Suppressor macrophage (primary cell): ENCODE measurements at regions not wholly inside any gene's neighbourhood (a gene's known extent, or its start where the extent isn't known, plus 50 kb on each side); places are given as distances from the start of the nearest gene placed in this dataset.
A peak's percentile ranks its signal among the peaks of the same experiment; 100 is the strongest.
"Not testable (repeated sequence)": the region's sequence is repeated elsewhere in the genome, so short reads cannot be mapped to it uniquely, and the experiment has no call there.

Experiments used
- DNase-seq, 4 experiments: peaks; one replicate each; pipeline ENCODE4 v3.0.0-alpha.2; 2020 to 2022

DNA sequence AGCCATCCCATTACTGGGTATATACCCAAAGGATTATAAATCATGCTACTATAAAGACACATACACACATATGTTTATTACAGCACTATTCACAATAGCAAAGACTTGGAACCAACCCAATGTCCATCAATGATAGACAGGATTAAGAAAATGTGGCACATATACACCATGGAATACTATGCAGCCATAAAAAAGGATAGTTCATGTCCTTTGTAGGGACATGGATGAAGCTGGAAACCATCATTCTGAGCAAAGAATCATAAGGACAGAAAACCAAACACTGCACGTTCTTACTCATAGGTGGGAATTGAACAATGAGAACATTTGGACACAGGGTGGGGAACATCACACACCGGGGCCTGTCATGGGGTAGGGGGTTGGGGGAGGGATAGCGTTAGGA is 60.3 kb upstream of the NMU start:
- not testable (repeated sequence) for DNase-seq

DNA sequence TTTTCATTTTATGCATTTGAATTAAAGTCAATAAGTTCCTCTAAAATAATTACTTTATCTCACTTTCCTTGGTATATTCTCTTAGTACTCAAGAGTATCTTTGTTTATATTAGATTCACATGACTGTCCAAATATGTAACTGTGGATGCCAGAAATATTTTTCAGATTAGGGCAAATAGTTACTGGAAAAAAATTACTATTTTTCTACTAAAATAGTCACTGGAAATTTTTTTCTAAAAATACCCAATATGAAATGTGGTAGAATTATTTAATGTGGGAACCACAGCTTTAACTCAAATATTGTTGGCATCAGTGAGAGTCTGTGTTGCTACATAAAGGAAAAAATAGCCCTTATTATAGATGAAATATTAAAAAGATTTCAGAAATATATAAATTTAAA is 70.4 kb upstream of the NMU start:
- DNase-seq = no peak

DNA sequence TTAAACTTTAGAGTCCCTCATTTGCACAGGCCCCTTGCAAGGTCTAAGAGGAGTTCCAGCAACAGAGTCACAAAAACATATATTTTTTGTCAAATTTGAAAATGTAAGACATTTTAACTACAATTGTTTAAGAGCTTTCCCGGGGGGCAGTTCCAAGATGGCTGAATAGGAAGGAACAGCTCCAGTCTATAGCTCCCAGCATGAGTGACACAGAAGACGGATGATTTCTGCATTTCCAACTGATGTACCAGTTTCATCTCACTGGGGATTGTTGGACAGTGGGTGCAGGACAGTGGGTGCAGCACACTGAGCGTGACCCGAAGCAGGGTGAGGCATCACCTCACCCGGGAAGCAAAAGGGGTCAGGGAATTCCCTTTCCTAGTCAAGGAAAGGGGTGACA is 71.4 kb upstream of the NMU start:
- DNase-seq = no peak

DNA sequence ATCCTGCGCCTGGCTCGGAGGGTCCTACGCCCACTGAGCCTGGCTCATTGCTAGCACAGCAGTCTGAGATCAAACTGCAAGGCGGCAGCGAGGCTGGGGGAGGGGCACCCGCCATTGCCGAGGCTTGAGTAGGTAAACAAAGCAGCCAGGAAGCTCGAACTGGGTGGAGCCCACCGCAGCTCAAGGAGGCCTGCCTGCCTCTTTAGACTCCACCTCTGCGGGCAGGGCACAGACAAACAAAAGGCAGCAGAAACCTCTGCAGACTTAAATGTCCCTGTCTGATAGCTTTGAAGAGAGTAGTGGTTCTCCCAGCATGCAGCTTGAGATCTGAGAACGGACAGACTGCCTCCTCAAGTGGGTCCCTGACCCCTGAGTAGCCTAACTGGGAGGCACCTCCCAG is 71.9 kb upstream of the NMU start:
- DNase-seq = not testable (repeated sequence)

GRCh38 chr4:55712835-55713234 is 76.7 kb upstream of the NMU start:
- not testable (repeated sequence) for DNase-seq

GRCh38 chr4:55721651-55722050 is 85.6 kb upstream of the NMU start:
- peak in 1 of 4 experiments; percentile 5 for DNase-seq

DNA sequence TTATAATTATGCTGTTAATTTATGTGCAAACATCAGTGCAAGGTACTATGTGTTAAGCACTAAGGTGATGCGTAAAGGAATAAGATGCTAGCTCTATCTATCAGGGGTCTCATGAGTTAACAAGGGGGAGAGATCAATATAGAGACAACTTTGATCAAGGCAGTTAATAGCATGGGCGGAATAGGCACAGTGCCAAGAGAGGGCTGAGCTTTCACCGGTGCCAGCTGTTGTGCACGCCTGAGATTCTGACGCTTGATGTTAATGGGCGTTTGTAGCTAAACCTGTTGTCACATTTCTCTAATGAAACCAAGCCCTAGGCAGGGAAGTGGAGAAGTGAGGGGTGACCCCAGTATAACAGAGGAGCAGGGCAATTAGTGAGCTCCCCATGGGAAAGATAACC is 86.0 kb upstream of the NMU start:
- no peak for DNase-seq

GRCh38 chr4:55723403-55723802 is 87.3 kb upstream of the NMU start:
- DNase-seq = no peak

GRCh38 chr4:55725057-55725456 is 89.0 kb upstream of the NMU start:
- no peak for DNase-seq

DNA sequence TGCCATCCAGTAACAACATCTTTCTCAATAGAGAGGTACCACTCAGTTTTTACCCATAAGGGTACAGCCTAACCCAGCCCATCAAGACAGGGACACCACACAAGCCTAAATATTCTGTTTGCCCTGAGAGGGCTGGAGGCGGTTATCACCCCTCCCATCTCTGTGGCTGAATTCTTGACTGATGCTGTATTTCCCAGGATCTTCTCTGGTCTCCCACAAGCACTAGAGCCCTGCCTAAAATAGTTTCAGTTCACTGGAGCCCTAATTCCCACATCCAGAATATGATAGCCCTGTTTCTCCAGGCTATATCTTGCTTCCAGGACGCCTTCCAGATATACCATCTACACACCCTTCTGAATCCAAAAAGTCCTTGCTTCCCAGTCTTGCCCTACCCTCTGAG is 91.6 kb upstream of the NMU start:
- no peak for DNase-seq

DNA sequence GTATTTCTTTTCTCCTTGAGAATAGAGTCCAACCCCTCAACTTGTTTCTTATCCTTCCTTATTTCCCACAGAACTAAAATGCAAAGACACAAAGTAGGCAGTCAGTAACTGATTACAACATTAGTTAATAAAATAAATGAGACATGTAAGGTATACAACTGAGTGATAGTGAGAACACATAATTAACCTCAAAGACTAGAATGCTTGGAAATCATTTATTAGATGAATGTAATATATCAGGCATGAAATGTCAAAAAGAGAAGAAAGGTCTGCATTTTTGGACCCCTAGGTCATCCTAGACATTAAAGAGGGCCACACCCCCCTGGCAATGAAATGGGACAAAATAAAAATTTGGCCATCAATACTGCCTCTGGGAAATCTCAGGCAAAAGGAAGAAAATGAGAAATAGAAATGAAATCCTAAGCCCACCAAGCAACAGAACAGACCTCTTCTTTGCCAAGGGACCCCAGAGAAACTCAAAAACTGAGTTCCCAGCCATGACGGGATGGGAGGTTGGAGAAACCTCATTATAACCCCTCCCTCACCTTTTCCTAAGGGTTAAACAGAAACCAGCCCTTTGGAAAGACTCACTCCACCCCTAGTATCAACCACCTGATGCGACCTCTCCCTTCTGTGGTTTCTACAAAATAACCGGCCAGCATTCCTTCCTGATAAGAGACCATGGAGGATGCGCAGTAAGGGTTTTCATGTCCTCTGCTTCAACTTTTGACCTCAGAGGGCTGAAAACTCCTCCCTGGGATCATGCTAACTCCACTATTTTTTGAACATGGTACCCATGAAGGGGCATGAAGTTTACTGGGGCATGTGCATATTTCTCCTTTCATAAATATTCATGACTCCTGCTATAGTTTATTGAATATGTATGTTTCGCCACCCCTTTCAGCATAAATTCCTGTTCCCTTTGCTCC is 90.0 kb upstream of the EXOC1L start:
- DNase-seq = no peak

DNA sequence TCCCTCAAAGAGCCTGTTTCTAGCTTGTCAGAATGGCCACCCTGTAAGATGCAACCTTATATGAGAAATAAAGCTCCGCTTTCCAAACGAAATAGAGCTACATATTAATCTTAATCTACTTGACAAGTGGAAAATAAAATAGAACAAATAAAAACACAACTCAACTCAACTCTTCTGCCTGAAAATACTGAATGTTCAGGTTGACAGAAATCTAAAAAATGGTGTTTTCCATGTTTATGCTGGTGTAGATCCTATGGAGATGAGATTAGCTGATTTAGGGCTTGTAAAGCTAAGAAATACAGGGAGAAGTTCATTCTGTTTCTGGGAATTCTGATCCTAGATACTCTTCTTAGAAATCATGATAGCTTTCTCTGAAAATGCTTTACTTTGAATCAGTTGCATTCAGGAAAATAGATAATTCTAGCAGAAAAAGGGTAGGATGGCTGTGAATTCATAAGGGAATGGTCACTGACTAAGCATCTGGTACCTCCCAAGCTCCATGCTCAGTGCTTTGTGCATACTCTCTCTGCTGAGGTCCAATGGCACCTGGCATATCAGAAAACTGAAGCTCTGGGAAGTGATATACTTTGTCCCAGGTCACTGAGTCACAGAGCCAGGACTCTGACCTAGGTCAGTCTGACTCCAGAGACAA is 89.2 kb upstream of the EXOC1L start:
- no peak for DNase-seq

GRCh38 chr4:55731959-55732358 is 87.6 kb upstream of the EXOC1L start:
- no peak for DNase-seq

DNA sequence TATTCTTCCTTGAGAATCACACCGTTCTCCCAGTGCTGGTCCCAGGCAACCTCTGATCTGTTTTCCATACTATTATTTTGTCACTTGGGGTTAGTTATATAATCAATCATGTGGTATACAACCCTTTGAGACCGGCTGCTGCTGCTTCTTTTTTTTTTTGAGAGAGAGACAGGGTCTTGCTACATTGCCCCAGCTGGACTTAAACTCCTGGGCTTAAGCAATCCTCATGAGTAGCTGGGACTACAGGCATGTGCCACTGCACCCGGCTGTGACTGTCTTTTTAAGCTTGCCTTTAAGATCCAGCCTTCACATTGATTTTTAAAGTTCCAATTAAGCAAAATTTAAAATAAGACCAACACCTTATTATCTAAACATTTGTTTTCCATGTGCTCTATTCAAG is 86.7 kb upstream of the EXOC1L start:
- DNase-seq = no peak

DNA sequence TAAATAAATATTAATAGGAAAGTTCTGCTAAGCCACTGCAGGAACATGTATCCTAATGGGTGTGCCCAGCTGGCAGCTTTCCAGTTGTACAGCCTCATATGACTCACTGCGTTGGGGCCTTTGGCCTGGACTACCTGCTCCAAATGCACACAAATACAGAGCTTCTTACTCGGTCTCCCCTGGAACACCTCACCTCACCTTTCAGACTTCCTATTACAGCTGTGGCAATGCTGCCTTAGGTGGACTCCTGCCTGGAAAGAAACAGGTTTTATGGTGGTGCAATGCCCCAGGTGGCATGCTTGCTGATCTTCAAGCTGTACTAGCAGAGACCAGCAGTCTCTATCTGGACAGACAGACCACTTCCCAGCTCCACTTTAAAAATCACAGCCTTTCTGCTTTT is 85.7 kb upstream of the EXOC1L start:
- DNase-seq = no peak

DNA sequence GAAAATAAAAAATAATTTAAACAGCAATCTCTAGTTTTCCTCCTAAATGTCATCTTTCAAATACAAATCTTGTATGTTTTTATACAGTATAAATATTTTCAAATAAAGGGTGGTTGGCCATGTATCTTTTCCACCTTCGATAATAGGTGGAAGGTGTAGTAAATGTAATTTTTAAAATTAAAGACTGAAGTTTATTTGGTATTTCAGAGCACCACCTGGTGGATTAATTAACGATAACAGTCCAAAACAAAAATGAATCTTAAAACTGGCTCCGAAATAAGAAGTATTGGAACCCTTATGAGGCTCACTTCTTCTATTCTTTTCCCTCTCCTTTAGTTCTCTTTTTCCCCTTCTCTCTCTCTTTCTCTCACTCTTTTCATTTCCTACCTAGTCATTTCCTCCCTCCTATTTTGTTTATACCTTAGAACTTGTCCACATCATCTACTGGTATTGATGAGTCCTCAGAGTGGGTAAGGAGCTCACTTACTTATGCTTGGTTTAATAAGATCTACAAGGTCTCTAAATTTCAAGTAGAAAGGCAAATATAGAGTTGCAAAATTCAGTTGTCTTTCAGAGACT is 82.9 kb upstream of the EXOC1L start:
- peak in 3 of 4 experiments; percentile 5 to 19 (median 17) for DNase-seq

GRCh38 chr4:55742655-55743202 is 76.9 kb upstream of the EXOC1L start:
- no peak for DNase-seq

GRCh38 chr4:55744369-55744768 is 75.2 kb upstream of the EXOC1L start:
- DNase-seq = no peak

GRCh38 chr4:55745014-55745413 is 74.6 kb upstream of the EXOC1L start:
- no peak for DNase-seq

- no peak for DNase-seq
These were observed 71.8 kb upstream of the EXOC1L start for GRCh38 chr4:55747793-55748192.

GRCh38 chr4:55749666-55750065 is 69.9 kb upstream of the EXOC1L start:
- no peak for DNase-seq

DNA sequence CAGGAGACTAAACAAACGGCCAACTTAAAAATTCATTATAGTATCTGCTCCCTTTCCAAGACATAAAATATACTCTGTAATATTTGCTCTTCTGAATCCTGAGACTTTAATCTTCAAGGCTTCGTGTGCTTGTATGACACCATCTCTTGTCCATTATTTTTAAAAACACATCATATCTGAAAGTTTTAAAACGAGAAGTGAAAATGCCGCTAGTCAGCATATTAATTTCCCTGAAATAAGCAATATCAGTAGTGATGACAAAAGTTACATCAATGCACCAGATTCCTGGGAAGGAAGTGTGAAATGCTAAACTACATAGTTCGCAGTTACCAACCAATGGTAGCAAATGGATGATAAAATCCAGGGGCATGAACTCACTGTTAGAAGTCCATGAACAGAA is 66.8 kb upstream of the EXOC1L start:
- no peak for DNase-seq

DNA sequence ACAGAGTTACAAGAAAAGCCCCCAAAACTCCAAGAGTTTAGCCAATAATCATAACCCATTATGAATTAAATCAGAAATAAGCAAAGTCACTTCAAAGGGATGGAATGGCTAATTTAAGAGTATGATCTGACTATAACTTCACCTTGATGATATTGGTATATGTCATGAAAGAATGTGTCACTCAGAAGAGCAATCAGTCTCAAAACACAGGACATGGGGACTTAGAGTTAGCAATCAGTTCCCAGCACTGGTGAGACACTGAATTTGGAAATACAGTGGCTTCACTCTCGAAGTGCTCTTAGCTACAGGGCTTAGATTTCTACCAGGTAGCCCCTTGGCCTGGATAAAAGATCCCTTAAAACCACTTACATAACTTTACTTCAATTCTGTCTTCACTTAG is 65.7 kb upstream of the EXOC1L start:
- no peak for DNase-seq
